Mesenchymal stem cell (in vitro differentiated cells and primary cell): ENCODE measurements at regions not wholly inside any gene's neighbourhood (a gene's known extent, or its start where the extent isn't known, plus 50 kb on each side); places are given as distances from the start of the nearest gene placed in this dataset.
"Not testable (repeated sequence)": the region's sequence is repeated elsewhere in the genome, so short reads cannot be mapped to it uniquely, and the experiment has no call there.

Source experiments
- DNase-seq: peaks from one replicate; pipeline ENCODE4 v3.0.0-alpha.2; 2013
- H2AFZ ChIP-seq: one replicate; pipeline ENCODE4 v1.6.1; 2013; ENCODE audit warnings: low read depth, mild to moderate bottlenecking, control low read depth, inconsistent platforms, low read length, moderate library complexity
- H2AK5ac ChIP-seq: 2 replicates; pipeline ENCODE4 v1.6.1; 2013; ENCODE audit warnings: low read length, moderate library complexity, mild to moderate bottlenecking, inconsistent platforms; ENCODE audit not compliant: severe bottlenecking
- H2BK120ac ChIP-seq: one replicate; pipeline ENCODE4 v1.6.1; 2013; ENCODE audit warnings: low read depth, mild to moderate bottlenecking, inconsistent platforms, low read length, moderate library complexity
- H2BK12ac ChIP-seq, 2 experiments: one replicate each; pipeline ENCODE4 v1.6.1; 2013; ENCODE audit warnings: inconsistent platforms in 2 of 2, low read length in 2 of 2, mild to moderate bottlenecking in 2 of 2, moderate library complexity in 2 of 2, control low read depth in 1 of 2
- H2BK15ac ChIP-seq: one replicate; pipeline ENCODE4 v1.6.1; 2013; ENCODE audit warnings: mild to moderate bottlenecking, low read depth, inconsistent platforms; ENCODE audit not compliant: poor library complexity, severe bottlenecking
- H2BK5ac ChIP-seq: 2 replicates; pipeline ENCODE4 v1.6.1; 2013; ENCODE audit warnings: low read depth, mild to moderate bottlenecking, low read length, control low read depth, inconsistent platforms; ENCODE audit not compliant: poor library complexity, severe bottlenecking
- H3K14ac ChIP-seq, 2 experiments: one replicate each; pipeline ENCODE4 v1.6.1; 2013; ENCODE audit warnings: inconsistent platforms in 2 of 2, low read length in 2 of 2, control low read depth in 1 of 2, mild to moderate bottlenecking in 1 of 2, moderate library complexity in 1 of 2
- H3K18ac ChIP-seq, 2 experiments: one replicate each; pipeline ENCODE4 v1.6.1; 2013; ENCODE audit warnings: inconsistent platforms in 2 of 2, low read length in 2 of 2, control low read depth in 1 of 2, low read depth in 1 of 2, mild to moderate bottlenecking in 1 of 2
- H3K23ac ChIP-seq, 2 experiments: one replicate each; pipeline ENCODE4 v1.6.1; 2013; ENCODE audit warnings: inconsistent platforms in 2 of 2, low read length in 2 of 2, mild to moderate bottlenecking in 2 of 2, moderate library complexity in 2 of 2, control low read depth in 1 of 2
- H3K27ac ChIP-seq: 2 replicates; pipeline ENCODE4 v1.5.1; 2013; ENCODE audit warnings: mild to moderate bottlenecking, moderate library complexity, low read length, control low read depth, inconsistent platforms; ENCODE audit not compliant: poor library complexity, severe bottlenecking
- H3K27me3 ChIP-seq, 2 experiments: 2 replicates each; pipeline versions ENCODE4 v1.6.1 to v1.7.0; 2013; ENCODE audit warnings: low read length in 2 of 2, mild to moderate bottlenecking in 2 of 2, moderate library complexity in 2 of 2, control low read depth in 1 of 2, inconsistent platforms in 1 of 2; ENCODE audit not compliant: control insufficient read depth in 1 of 2, insufficient read depth in 1 of 2
- H3K36me3 ChIP-seq, 2 experiments: 2 replicates each; pipeline versions ENCODE4 v1.6.1 to v1.7.0; 2013; ENCODE audit warnings: low read length in 2 of 2, control low read depth in 1 of 2, inconsistent platforms in 1 of 2, low read depth in 1 of 2, mild to moderate bottlenecking in 1 of 2; ENCODE audit not compliant: insufficient read depth in 2 of 2, control insufficient read depth in 1 of 2
- H3K4ac ChIP-seq, 2 experiments: one replicate each; pipeline ENCODE4 v1.6.1; 2013; ENCODE audit warnings: inconsistent platforms in 2 of 2, low read length in 2 of 2, mild to moderate bottlenecking in 2 of 2, moderate library complexity in 2 of 2, control low read depth in 1 of 2, low read depth in 1 of 2
- H3K4me1 ChIP-seq: 2 replicates; pipeline ENCODE4 v1.6.1; 2013; ENCODE audit warnings: low read depth, low read length, control low read depth; ENCODE audit not compliant: control insufficient read depth, insufficient read depth
- H3K4me2 ChIP-seq: 2 replicates; pipeline ENCODE4 v1.6.1; 2013; ENCODE audit warnings: low read length, mild to moderate bottlenecking, inconsistent platforms; ENCODE audit not compliant: poor library complexity, severe bottlenecking
- H3K4me3 ChIP-seq, 2 experiments: 2 replicates each; pipeline versions ENCODE4 v1.5.1 to v1.7.0; 2013; ENCODE audit warnings: low read length in 2 of 2, mild to moderate bottlenecking in 2 of 2, control low read depth in 1 of 2, low read depth in 1 of 2; ENCODE audit not compliant: insufficient read depth in 1 of 2
- H3K79me1 ChIP-seq: replicated peaks from 2 replicates; pipeline ENCODE4 v1.6.1; 2013; ENCODE audit warnings: mild to moderate bottlenecking, control low read depth, low read length, inconsistent platforms; ENCODE audit not compliant: poor library complexity, severe bottlenecking
- H3K9ac ChIP-seq: 2 replicates; pipeline ENCODE4 v1.7.0; 2013; ENCODE audit warnings: mild to moderate bottlenecking, low read length, moderate library complexity
- H3K9me3 ChIP-seq: 2 replicates; pipeline ENCODE4 v1.7.0; 2013; ENCODE audit warnings: mild to moderate bottlenecking, low read length; ENCODE audit not compliant: control insufficient read depth
- H4K8ac ChIP-seq: one replicate; pipeline ENCODE4 v1.6.1; 2013; ENCODE audit warnings: inconsistent platforms, mild to moderate bottlenecking, low read length, moderate library complexity
- H4K91ac ChIP-seq: one replicate; pipeline ENCODE4 v1.6.1; 2013; ENCODE audit warnings: mild to moderate bottlenecking, low read length, inconsistent platforms
- WGBS: methylation state at CpG from one replicate; pipeline ENCODE4 v1.1.7; 2013; ENCODE audit warnings: mixed read lengths; 5-methylcytosine and 5-hydroxymethylcytosine counted together

DNA sequence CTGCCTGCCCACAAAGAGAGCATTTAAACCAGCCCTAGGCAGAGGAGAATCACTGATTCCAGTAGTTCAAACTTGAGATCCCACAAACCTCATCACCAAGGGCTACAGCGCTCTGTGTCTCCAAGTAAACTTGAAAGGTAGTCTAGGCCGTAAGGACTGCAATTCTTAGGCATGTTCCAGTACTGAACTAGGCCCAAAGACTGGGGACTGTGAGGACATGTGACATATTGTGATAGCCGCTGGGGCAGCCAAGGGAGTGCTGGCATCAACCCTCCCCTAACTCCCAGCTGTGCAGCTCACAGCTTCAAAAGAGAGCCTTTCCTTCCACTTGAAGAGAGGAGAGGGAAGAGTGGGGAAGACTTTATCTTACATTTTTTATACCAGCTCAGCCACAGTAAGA is 291.0 kb upstream of the PRR16 start:
- Histone ChIP-seq H3K4me2 (no peak overlapping the region), H2BK5ac (no peak overlapping the region), H4K91ac (no peak overlapping the region), H2BK12ac (no peak overlapping the region), H3K27ac (no peak overlapping the region), H3K9ac (no peak overlapping the region), H3K4ac (no peak overlapping the region), H2AFZ (peak overlapping the region; percentile 24), H3K9me3 (no peaks in the 10 kb centered on the region), H3K36me3 (no peaks in the 10 kb centered on the region), H3K18ac (no peak overlapping the region), H3K27me3 (no peaks in the 10 kb centered on the region), H3K23ac (no peak overlapping the region), H2BK120ac (no peak overlapping the region), H2BK15ac (no peak overlapping the region), H4K8ac (no peak overlapping the region), H3K14ac (no peak overlapping the region), H3K4me3 (no peak overlapping the region), H2AK5ac (no peak overlapping the region), H3K79me1 (no peaks in the 10 kb centered on the region), H3K4me1 (no peaks in the 10 kb centered on the region)
- 100% methylated on average over 2 of the region's 3 CpGs for WGBS
- no peak for DNase-seq

DNA sequence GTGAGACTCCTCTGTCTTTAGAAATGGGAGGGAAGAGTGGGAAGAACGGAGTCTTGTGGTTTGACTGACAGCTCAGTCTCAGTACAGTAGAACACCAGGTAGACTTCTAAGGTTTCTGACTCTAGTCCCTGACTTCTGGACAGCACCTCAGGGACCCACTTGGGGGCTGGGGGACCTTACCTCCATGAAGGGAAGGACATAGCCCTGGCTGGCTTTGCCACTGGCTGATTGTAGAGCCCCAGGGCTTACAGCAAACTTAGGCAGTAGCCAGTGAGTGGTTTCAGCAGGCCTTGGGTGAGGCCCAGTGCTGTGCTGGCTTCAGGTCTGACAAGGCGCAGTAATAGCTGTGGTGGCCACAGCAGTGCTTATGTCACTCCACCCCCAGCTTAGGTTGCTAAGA is 290.0 kb upstream of the PRR16 start:
- H3K9ac ChIP-seq, result no peak overlapping the region
- WGBS, result 100% methylated on average over 2 of the region's 2 CpGs
- no peaks in the 10 kb centered on the region for H3K9me3 ChIP-seq
- no peak overlapping the region for H3K4me2 ChIP-seq
- no peak overlapping the region for H4K8ac ChIP-seq
- no peak overlapping the region for H3K4me3 ChIP-seq
- no peak overlapping the region for H4K91ac ChIP-seq
- no peak overlapping the region for H2AK5ac ChIP-seq
- DNase-seq, result no peak
- no peak overlapping the region for H3K23ac ChIP-seq
- no peaks in the 10 kb centered on the region for H3K4me1 ChIP-seq
- H3K27ac ChIP-seq, result no peak overlapping the region
- peak overlapping the region in 1 of 2 experiments; percentile 16 for H3K14ac ChIP-seq
- H3K36me3 ChIP-seq, result no peaks in the 10 kb centered on the region
- H3K4ac ChIP-seq, result no peak overlapping the region
- H3K18ac ChIP-seq, result no peak overlapping the region
- H3K27me3 ChIP-seq, result no peaks in the 10 kb centered on the region
- no peak overlapping the region for H2BK120ac ChIP-seq
- no peak overlapping the region for H2AFZ ChIP-seq
- no peaks in the 10 kb centered on the region for H3K79me1 ChIP-seq
- no peak overlapping the region for H2BK12ac ChIP-seq
- no peak overlapping the region for H2BK15ac ChIP-seq
- H2BK5ac ChIP-seq, result no peak overlapping the region

DNA sequence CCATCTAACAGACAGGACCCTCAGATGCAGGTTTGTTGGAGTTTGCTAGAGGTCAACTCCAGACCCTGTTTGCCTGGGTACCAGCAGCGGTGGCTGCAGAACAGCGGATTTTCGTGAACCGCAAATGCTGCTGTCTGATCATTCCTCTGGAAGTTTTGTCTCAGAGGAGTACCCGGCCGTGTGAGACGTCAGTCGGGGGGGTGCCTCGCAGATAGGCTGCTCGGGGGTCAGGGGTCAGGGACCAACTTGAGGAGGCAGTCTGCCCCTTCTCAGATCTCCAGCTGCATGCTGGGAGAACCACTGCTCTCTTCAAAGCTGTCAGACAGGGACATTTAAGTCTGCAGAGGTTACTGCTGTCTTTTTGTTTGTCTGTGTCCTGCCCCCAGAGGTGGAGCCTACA is 282.9 kb upstream of the PRR16 start:
- DNase-seq, H3K27ac ChIP-seq, H2AK5ac ChIP-seq, H3K27me3 ChIP-seq, H3K9me3 ChIP-seq, H3K36me3 ChIP-seq, H3K14ac ChIP-seq, H3K4me2 ChIP-seq, H2AFZ ChIP-seq, H2BK120ac ChIP-seq, H3K4me1 ChIP-seq, H4K91ac ChIP-seq, H2BK5ac ChIP-seq, H2BK15ac ChIP-seq, H3K4ac ChIP-seq, H3K4me3 ChIP-seq, H2BK12ac ChIP-seq, H3K18ac ChIP-seq, H3K9ac ChIP-seq, H3K23ac ChIP-seq, H3K79me1 ChIP-seq, H4K8ac ChIP-seq: not testable (repeated sequence)
- WGBS, result 90% methylated on average over 10 of the region's 10 CpGs

DNA sequence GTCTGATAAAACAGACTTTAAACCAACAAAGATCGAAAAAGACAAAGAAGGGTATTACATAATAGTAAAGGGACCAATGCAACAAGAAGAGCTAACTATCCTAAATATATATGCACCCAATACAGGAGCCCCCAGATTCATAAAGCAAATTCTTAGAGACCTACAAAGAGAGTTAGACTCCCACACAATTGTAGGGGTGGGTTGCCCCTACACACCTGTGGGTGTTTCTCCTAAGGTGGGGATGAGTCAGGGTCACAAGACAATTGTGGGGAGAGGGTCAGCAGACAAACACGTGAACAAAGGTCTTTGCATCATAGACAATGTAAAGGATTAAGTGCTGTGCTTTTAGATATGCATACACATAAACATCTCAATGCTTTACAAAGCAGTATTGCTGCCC is 269.4 kb upstream of the PRR16 start:
- H3K4me2 ChIP-seq, H3K27me3 ChIP-seq, H4K8ac ChIP-seq, H3K4ac ChIP-seq, H3K27ac ChIP-seq, H3K23ac ChIP-seq, H2BK12ac ChIP-seq, H2BK5ac ChIP-seq, DNase-seq, H3K18ac ChIP-seq, H3K79me1 ChIP-seq, H3K14ac ChIP-seq, H2AK5ac ChIP-seq, H3K36me3 ChIP-seq, H3K4me3 ChIP-seq, H2BK15ac ChIP-seq, H4K91ac ChIP-seq, H2AFZ ChIP-seq, H2BK120ac ChIP-seq, H3K4me1 ChIP-seq, H3K9ac ChIP-seq, H3K9me3 ChIP-seq: not testable (repeated sequence)
- no CpG with 5 or more reads among the region's 2 CpGs for WGBS
